Ammon's horn (tissue), 1 donor: ENCODE measurements at regions not wholly inside any gene's neighbourhood (a gene's known extent, or its start where the extent isn't known, plus 50 kb on each side); places are given as distances from the start of the nearest gene placed in this dataset.
"Not testable (repeated sequence)": the region's sequence is repeated elsewhere in the genome, so short reads cannot be mapped to it uniquely, and the experiment has no call there.

Experiments
- DNase-seq: peaks from one replicate; pipeline ENCODE4 v3.0.0-alpha.2; 2016; ENCODE audit warnings: low spot score

DNA sequence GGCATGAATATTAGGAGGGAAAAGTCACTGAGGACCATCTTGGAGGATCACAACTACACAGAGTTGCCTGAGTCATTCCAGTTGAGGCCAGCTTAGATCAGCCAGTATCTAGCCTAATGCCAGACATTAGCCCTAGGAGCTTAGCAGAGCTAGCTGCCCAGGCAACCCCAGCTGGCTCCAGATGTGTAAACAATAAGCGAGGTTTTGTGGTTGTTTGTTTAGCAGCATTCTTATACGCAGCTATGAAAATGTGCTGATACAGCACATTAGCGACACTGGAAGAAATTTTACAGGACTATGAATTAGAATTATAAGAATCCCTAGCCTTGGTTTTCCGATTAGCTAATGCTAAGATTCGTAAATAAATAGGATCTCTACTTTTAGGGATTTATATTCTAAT, 59.3 kb downstream of the BTBD3 start:
- no peak for DNase-seq

DNA sequence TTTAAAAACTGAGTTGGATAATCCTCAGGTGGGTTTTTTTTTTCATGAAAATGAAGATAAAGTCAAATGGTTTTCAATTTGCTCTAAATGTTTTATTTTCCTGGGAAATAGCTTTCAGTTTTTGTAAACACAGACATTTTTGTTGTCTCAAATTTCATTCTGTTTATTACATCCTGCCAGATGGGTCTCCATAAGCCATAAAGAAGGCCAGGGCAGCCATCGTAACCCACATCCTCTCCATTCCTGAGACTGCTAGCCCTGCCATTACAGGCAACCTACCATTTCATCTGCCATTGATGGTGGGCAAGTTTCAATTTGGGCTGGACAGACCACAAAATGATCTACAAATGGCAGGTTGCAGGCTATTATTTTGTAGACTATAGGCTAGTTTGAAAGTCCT, 60.8 kb downstream of the BTBD3 start:
- no peak for DNase-seq

DNA sequence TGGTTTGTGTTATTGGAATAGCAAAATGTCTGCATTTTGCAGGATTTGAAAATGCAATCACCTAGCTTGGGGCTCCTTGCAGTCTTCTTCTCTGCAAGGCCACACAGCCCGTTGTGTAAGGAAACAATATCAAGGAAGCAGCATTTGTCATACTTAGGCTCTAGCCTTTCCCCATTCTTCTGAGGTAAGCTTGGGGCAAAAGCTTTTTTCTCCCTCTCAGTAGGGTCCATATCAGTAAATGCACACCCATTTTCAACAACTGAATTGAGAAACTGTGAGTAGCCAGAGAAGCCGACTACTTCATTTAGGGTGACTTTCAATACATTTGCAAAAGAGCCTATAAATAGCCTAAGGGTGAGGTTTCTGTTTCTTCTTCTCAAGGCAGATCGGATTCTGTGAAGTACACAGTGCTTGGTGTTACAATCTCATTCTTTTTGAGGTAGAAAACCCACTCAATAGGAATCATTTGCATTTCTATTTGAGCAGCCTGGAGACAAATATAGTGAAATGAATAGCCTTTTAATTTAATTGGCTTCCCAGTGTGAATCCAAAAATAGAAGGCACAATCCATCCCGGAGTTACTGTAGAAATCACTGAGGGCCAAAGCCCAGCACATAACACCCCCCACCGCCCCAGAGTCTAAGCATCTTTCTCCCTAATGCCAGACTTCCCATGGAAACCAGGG, 61.8 kb downstream of the BTBD3 start:
- peak; percentile 43 for DNase-seq

DNA sequence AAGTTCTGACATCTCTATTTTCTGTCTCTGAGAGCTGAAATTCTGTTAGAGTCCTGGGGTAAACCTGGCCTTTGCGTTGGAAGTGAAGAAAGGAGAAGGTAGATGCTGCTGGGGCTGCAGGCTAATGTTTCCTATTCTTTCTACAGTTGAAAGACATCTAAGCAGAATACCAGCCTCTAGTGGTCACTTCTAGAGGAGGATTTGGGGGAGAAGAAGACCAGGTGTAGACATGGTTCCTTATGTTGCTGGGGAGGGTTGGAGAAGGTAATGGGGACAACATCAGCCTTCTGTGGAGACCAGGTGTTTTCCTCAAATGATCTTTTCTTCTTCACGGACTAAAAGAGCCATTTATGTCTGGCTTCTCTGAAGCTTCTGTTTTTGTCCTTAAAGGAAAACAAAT, 62.6 kb downstream of the BTBD3 start:
- no peak for DNase-seq

DNA sequence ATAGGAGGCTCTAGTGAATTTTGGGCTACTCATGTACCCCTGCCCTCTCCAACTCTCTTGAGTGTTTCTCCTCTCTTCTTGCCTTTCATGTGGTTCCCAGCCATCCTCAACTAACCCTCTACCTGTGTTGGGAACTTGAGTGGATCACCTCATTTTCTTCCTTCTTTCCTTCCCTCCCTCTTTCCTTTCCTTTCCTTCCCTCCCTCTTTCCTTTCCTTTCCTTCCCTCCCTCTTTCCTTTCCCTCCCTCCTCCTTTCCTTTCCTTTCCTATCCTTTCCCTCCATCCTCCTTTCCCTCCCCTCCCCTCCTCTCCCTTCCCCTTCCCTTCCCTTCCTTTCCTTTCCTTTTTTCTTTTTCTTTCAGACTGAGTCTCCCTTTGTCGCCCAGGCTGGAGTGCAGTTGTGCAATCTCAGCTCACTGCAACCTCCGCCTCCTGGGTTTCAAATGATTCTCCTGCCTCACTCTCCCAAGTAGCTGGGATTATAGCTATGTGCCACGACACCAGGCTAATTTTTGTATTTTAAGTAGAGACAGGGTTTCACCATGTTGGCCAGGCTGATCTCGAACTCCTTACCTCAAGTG, 63.8 kb downstream of the BTBD3 start:
- DNase-seq: no peak

DNA sequence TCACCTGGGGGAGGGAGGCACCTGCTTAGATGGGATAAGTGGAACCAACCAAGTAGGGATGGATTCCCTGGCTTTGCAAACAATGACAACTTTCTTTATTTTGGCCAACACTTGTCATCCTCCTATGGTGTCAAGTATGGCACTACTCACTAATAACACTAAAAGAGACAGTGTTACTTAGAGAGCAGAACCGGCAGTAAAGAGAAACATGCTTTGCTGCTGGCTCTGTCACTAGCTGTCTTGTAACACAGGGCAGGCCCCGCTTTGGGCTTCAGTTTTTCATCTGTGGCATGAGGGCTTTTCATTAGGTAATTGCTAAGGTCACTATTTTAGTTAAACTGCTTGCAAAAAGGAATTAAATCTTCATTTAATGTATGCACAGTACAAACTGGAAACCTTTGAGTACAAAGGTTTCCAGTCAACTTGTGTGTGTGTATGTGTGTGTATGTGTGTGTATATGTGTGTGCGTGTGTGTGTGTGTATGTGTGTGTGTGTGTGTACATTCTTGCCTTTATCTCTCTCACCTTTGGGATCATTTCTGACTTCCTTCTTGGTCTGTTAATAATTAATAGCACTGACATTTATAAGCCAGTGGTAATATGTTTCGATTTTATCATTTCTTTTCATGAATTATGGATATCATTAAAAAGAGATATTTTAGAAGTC, 64.7 kb downstream of the BTBD3 start:
- DNase-seq: no peak

DNA sequence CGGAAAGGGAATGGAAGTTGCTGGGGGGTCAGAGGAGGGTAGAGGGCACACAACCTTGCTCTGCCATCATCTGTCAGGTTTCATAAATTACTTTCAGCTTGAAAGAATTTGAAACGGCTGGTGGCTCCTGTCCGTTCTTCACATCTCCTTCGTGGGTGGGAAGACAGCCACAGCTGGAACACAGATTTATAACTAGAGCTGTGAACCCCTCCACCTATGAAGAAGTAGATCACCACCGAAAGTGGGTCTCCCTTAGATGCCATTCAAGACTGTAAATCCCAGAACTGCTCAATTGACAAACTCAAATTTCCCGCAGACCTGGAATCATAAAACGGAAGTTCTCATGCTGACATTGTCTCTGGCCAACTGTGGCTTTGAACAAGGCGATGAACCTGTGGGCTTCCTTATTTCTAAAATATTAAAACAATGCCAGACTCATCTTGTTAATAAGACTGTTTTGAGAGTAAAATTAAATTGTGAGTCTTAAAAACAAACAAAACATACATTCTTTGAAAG, 65.3 kb downstream of the BTBD3 start:
- no peak for DNase-seq

DNA sequence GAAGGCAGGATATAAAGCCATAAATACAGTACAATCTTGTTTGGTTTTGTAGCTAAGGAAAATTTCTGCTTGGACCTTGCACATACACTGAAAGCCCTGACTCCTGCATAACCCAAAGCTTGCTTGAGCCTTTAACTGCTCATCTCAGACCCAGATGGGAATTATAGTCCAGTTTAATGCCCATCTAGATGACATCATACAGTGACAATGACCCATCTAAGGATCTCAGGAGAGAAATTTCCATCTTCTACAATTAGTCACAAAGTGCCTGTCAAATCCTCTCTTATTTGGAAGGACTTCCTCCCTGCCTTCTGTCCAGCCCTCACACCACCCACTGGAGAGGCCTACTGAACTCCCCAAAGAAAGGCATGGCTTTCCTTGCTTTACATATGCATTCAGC, 69.3 kb downstream of the BTBD3 start:
- no peak for DNase-seq

DNA sequence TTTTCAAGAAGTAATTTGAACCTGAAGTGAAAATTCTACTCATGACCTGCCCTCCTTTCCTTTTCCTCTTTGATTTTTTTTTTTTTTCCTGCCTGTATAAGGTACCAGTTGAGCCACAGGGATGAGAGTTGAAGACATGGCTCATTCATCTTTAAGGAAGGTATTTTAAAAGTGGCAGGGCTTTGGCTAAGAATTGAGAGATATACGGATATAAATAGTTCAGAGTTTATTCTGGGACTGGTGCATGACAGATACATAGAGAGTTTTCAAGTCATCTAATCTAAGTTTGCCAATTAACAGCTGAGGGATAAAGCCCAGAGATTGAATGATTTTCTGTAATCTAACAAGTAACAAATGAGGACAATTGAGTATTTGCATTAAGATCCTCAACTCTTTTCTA, 69.8 kb downstream of the BTBD3 start:
- DNase-seq: no peak

DNA sequence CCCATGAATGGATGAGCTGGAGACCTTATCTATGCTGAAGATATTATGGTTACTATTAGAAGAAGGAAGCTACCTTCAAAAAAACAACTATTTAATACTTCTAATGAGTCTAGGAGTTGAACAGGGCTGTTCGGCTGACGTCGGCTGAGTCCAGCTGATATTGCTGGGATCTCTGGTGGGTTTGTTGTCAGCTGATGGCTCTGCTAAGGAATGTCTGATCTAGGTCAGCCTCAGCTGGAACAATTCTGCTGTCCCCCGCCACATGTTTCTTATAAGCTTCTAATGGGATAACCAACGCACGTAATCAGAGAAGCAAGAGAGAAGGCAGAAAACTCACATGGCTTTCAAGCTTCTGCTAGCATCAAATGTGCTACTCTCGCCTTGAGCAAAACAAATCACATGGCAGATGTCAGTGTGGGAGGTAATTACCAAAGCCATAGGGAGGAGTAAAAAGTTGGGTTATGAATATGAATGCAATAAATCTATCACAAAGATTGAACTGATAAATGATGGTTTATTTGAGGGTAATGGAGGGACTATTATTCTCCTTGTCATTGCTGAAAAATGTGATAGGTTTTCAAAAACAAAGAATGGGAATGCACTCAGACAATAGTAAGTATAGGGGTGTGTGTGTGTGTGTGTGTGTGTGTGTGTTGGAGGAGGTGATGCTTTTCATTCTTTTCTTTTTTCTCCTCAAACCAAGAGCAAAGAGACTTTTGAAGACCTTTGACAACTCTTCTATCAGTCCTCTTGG, 71.5 kb downstream of the BTBD3 start:
- DNase-seq: peak; percentile 57

DNA sequence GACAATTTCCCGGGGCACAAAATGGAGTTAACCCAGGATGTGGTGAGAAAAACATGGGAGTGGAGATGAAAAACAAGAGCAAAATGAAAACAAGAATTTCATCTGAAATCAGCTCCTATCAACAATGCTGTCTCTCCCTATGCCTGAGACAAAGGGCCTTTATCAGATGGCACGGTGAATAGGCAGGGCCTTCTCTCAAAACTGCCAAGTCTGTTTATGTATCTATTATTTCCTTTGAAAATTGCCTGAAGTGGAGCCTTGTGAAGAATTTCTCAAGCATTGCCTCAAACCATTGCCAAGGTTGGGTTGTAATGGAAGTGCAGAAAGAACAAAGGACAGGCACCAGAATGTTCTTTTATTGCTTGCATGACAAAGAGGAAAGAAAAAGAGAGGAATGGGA, 74.7 kb downstream of the BTBD3 start:
- peak; percentile 58 for DNase-seq

DNA sequence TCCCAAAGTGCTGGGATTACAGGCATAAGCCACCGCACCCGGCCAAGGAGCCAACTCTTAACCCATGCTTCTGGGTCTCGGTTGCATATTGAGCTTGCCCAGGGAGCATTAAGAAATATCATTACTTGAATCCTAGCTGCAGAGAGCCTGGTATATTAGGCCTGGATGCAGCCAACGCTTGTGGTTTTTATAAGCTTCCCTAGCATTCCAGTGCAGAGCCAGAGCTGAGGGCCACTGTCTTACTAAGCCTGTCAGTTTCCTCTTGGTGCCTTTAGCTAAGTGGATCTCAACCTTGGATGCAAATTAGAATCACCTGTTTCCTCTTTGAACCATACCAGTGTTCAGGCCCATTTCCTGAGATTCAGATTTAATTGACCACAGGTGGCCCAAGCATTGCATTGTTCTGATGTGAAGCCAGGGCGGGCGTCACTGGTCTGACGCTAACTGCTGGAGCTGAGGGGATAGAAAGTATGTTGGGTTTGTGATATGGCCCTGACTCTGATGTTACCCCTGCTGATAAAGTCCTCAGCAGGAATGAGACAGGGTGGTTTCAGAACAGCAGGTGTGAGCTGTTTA, 76.3 kb downstream of the BTBD3 start:
- no peak for DNase-seq

DNA sequence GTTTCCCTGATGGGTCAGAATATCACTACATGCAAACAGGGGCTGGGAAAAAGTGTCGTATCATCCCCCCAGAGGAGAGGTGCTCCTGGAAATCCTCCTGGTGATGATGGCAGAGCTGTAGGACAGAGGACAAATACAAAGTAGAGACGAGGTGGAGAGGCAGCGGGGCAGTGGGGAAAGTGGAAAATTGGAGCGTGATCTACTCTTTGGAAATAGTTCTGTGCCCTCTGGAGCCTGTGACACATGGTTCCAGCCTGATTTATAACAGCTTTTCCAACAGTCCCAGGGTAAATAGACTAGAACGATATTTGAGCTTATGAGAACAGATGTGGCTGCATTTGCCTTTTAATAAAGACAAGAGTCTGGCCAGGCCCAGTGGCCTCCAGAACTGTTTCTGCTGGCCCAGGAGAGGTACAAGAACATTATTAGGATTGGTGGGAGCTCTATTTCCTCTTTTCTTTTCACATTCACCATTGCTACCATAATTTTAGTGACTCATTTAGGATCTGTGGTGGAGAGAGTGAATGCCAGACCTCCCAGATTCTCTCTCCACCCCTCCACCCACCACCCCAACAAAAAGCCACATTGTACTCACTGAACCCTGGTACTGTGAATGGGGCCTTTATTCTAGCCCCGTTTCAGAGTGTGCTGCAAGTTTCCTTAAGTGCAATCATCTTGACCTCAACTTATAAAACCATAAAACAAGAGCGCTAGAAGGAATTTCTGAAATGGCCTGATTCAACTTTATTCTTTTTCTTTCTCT, 78.3 kb downstream of the BTBD3 start:
- DNase-seq: peak; percentile 85

DNA sequence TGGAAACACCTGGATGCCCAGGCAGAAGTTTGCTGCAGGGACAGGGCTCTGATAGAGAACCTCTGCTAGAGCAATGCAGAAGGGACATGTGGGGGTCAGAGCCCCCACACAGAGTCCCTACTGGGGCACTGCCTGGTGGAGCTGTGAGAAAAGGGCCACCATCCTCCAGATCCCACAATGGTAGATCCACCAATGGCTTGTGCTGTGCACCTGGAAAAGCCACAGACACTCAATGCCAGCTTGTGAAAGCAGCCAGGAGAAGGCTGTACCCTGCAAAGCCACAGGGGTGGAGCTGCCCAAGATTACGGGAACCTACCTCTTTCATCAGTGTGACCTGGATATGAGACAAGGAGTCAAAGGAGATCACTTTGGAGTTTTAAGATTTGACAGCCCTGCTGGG, 87.1 kb downstream of the BTBD3 start:
- not testable (repeated sequence) for DNase-seq

DNA sequence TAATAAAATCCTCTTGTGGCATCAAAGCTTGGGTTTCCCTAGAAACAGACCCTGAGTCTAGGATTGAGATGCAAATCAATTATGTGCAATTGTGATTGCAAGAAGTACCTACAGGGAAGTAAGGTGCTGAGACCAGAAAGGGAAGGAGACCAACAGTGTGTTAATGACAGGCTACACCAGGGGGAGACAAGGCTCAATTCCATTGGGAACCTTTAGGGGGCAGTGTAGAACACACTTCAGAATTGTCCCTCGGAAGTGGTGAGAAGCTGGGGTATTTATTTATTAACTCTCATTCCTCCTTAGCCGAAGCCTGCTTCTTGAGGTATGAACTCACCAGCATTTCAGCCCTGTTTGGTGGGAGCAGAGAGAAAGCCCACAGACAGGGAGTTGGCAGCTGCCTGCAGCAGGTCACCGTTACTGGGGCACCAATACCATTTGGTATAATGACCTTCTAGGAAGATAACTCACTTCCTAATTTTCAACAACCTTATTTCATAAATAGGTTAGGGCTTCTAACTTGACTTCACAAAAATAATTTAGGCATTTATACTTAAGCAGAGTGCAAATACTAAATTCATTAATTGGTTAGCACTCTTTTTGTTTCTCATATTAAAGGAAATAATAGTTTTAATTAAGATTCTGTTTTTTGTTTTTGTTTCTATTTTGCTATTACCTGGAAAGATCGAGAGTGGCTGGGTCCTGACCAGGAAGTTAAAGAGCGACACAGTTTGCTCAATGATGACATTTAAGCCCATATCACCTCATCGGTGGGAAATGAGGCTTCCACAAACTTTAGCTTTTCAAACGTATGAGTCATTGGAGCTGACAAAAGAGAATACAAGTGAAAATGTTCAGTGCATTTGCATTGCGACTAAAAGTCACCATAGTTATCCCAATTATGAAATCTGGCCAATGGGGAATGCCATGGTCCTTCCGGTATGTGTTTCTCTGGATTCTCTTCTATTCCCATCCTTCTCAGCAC, 94.8 kb downstream of the BTBD3 start:
- peak; percentile 44 for DNase-seq

DNA sequence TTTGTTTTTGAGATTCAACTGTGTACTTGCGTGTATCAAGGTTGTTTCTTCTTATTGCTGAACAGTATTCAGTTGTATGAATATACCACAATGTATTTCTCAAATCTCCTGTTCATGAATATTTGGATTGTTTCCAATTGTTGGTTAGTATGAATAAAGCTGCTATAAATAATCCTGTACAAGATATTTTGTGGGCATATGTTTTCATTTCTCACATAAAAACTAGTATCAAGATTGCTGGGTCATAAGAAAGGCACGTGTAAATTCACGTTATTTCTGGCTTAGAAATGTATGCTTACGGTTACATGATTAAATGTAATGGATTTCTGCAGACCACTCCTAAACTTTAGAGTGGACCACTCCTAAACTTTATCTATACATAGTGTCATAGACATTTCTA, 96.6 kb downstream of the BTBD3 start:
- no peak for DNase-seq

DNA sequence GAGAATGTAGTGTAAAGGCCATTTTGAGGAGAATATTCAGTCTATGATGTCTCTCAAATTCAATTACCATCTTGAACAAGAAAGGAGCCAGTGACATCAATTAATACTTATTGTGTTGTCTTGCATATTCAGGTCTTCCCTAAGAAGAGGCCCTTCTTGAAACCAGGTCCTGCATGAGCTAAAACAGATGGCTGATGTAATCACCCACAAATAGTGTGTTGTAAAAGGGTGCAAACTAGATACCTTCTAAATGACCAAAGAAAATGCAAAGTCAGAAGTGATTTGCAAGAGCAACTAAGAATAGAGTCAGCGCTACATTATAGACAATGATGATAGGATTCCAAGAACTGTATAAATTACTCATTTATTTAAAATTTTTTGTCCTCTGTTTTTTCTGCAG, 97.0 kb downstream of the BTBD3 start:
- DNase-seq: no peak

DNA sequence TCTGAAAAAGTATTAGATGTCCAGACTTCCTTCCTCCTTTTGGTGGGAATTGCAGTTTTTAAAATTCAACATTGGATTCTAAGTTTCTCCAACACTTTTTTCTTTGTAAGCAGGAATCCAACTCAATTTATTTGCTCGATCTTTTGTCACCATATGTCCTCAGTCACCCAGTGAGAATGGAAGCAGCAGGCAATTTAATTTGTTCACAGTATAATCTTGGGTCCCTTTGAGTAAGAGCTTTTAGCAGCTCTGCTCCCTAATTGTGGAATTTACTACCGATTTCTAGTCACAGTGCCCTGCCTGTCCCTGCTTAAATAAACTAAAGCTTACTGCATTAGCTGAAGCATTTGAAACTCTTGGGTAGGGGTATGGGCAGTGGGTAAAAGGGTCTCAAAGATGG, 98.6 kb downstream of the BTBD3 start:
- no peak for DNase-seq

DNA sequence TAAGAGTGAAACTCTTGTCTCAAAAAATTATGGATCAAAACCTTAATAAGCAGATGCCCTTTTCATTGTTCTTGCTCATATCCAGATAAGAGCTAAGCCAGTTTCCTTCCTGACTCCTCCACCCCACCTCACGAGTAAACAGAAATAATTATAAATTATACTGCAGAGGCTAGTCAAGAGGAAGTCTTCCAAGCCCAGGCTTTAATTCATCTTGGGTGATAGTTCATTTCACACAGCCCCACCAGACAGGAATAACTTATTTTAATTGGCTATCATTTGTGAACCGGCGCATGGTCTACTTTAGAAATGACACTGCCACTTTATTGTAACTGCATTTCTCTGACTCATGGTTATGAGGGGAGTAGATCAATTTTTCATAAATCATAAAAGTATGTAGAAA, 102.0 kb downstream of the BTBD3 start:
- no peak for DNase-seq

DNA sequence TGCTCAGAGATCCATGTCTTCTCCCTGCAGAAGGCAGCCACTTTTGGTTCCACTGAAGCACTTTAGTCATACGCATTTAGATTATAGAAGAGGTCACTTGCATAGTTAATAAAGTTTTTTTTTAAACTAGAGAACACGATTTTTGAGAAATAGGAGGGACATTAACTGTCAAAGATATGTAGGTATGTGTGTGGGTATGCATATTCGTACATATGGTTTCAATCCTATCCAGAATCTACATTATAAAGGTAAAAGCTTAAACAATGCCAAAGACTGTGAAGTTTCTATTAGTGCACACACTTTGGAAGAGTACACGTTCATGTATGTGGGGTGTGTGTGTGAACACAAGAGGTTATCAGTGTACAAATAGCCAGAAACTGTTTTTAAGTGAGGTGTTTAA, 103.2 kb downstream of the BTBD3 start:
- DNase-seq: no peak
